ENCODE measurements at regions not wholly inside any gene's neighbourhood (a gene's known extent, or its start where the extent isn't known, plus 50 kb on each side); places are given as distances from the start of the nearest gene placed in this dataset.
"Not testable (repeated sequence)": the region's sequence is repeated elsewhere in the genome, so short reads cannot be mapped to it uniquely, and the experiment has no call there.

- no peak for DNase-seq
Observed at GRCh38 chr9:21708856-21709255, 93.6 kb upstream of the MTAP start.

GRCh38 chr9:21709464-21710058 lies 92.9 kb upstream of the MTAP start:
- DNase-seq: peak; percentile 29

- no peak for DNase-seq
Observed at GRCh38 chr9:21710548-21711191, 91.8 kb upstream of the MTAP start.

GRCh38 chr9:21711504-21711903 lies 90.9 kb upstream of the MTAP start:
- peak; percentile 9 for DNase-seq

- DNase-seq: no peak
Observed at GRCh38 chr9:21715408-21715807, 87.0 kb upstream of the MTAP start.

- no peak for DNase-seq
Observed at GRCh38 chr9:21720758-21721157, 81.7 kb upstream of the MTAP start.

- DNase-seq: not testable (repeated sequence)
Observed at GRCh38 chr9:21727411-21727810, 75.0 kb upstream of the MTAP start.

GRCh38 chr9:21728781-21729180 lies 73.7 kb upstream of the MTAP start:
- no peak for DNase-seq

- DNase-seq: no peak
Observed at GRCh38 chr9:21729648-21730047, 72.8 kb upstream of the MTAP start.

GRCh38 chr9:21730899-21731298 lies 71.5 kb upstream of the MTAP start:
- DNase-seq: no peak

GRCh38 chr9:21741151-21741550 lies 61.3 kb upstream of the MTAP start:
- no peak for DNase-seq

- no peak for DNase-seq
Observed at GRCh38 chr9:21744320-21744719, 58.1 kb upstream of the MTAP start.

- DNase-seq: no peak
Observed at GRCh38 chr9:21744841-21745240, 57.6 kb upstream of the MTAP start.

- DNase-seq: no peak
Observed at GRCh38 chr9:21746550-21746949, 55.9 kb upstream of the MTAP start.

GRCh38 chr9:21747175-21747574 lies 55.3 kb upstream of the MTAP start:
- DNase-seq: no peak

- DNase-seq: no peak
Observed at GRCh38 chr9:21750021-21750735, 52.3 kb upstream of the MTAP start.

GRCh38 chr9:21751998-21752397 lies 50.4 kb upstream of the MTAP start:
- DNase-seq: no peak

Measured in retina (tissue), 1 donor.